ENCODE measurements at regions not wholly inside any gene's neighbourhood (a gene's known extent, or its start where the extent isn't known, plus 50 kb on each side); places are given as distances from the start of the nearest gene placed in this dataset.

- Histone ChIP-seq H3K27ac (ENCODE audit: low read depth in 1 of 2, low read length in 2 of 2) (no peak overlapping the region), H3K4me1 (ENCODE audit: control insufficient read depth in 1 of 2, insufficient read depth in 2 of 2, low read length in 2 of 2) (no peaks in the 10 kb centered on the region), H3K9me3 (ENCODE audit: control insufficient read depth, low read length) (no peaks in the 10 kb centered on the region), H3K36me3 (ENCODE audit: control insufficient read depth in 1 of 2, insufficient read depth in 2 of 2, low read length in 1 of 2) (peaks cover 0 to 4% of the 10 kb centered on the region in 2 donors), H3K4me3 (ENCODE audit: low read length in 2 of 2) (no peak overlapping the region), H3K27me3 (ENCODE audit: control insufficient read depth in 1 of 2, insufficient read depth in 2 of 2, low read length in 1 of 2) (no peaks in the 10 kb centered on the region)
- ATAC-seq (ENCODE audit: low FRiP score) (no peak), DNase-seq (no peak)
- intact Hi-C loops (cut with DNase I), result no loop called here
- WGBS, 2 donors, result 95 to 98% methylated on average over 5 of the region's 5 CpGs
Measured at GRCh38 chr2:217291259-217291658, 431.4 kb upstream of the TNP1 start.

- no peak overlapping the region for H3K27ac ChIP-seq (ENCODE audit: low read depth in 1 of 2, low read length in 2 of 2)
- DNase-seq (no peak), ATAC-seq (ENCODE audit: low FRiP score) (no peak)
- H3K36me3 ChIP-seq (ENCODE audit: control insufficient read depth in 1 of 2, insufficient read depth in 2 of 2, low read length in 1 of 2), result peaks cover 0 to 4% of the 10 kb centered on the region in 2 donors
- intact Hi-C loops (cut with DNase I), result no loop called here
- H3K9me3 ChIP-seq (ENCODE audit: control insufficient read depth, low read length), result no peaks in the 10 kb centered on the region
- no peaks in the 10 kb centered on the region for H3K27me3 ChIP-seq (ENCODE audit: control insufficient read depth in 1 of 2, insufficient read depth in 2 of 2, low read length in 1 of 2)
- H3K4me1 ChIP-seq (ENCODE audit: control insufficient read depth in 1 of 2, insufficient read depth in 2 of 2, low read length in 2 of 2), result no peaks in the 10 kb centered on the region
- H3K4me3 ChIP-seq (ENCODE audit: low read length in 2 of 2), result no peak overlapping the region
Measured at GRCh38 chr2:217290467-217290866, 430.6 kb upstream of the TNP1 start.

- WGBS, 2 donors, result 28 to 45% methylated on average over 2 of the region's 2 CpGs
- ATAC-seq (ENCODE audit: low FRiP score), result peak; percentile 37
- no peak overlapping the region for H3K27ac ChIP-seq (ENCODE audit: low read depth in 1 of 2, low read length in 2 of 2)
Measured at GRCh38 chr2:217289907-217290280, 430.0 kb upstream of the TNP1 start.

GRCh38 chr2:217289177-217289906 is 429.5 kb upstream of the TNP1 start:
- H3K4me1 ChIP-seq (ENCODE audit: control insufficient read depth in 1 of 2, insufficient read depth in 2 of 2, low read length in 2 of 2), result no peaks in the 10 kb centered on the region
- ATAC-seq (ENCODE audit: low FRiP score) (no peak), DNase-seq (no peak)
- H3K9me3 ChIP-seq (ENCODE audit: control insufficient read depth, low read length), result no peaks in the 10 kb centered on the region
- no peak overlapping the region for H3K27ac ChIP-seq (ENCODE audit: low read depth in 1 of 2, low read length in 2 of 2)
- peaks cover 0 to 4% of the 10 kb centered on the region in 2 donors for H3K36me3 ChIP-seq (ENCODE audit: control insufficient read depth in 1 of 2, insufficient read depth in 2 of 2, low read length in 1 of 2)
- intact Hi-C loops (cut with DNase I), result no loop called here
- 91 to 100% methylated on average over 2 of the region's 2 CpGs for WGBS, 2 donors
- no peaks in the 10 kb centered on the region for H3K27me3 ChIP-seq (ENCODE audit: control insufficient read depth in 1 of 2, insufficient read depth in 2 of 2, low read length in 1 of 2)
- no peak overlapping the region for H3K4me3 ChIP-seq (ENCODE audit: low read length in 2 of 2)

More at GRCh38 chr2:217289907-217290280, 430.0 kb upstream of the TNP1 start:
- DNase-seq, result no peak
- Histone ChIP-seq H3K27me3 (ENCODE audit: control insufficient read depth in 1 of 2, insufficient read depth in 2 of 2, low read length in 1 of 2) (no peaks in the 10 kb centered on the region), H3K4me3 (ENCODE audit: low read length in 2 of 2) (no peak overlapping the region), H3K9me3 (ENCODE audit: control insufficient read depth, low read length) (no peaks in the 10 kb centered on the region), H3K36me3 (ENCODE audit: control insufficient read depth in 1 of 2, insufficient read depth in 2 of 2, low read length in 1 of 2) (peaks cover 0 to 4% of the 10 kb centered on the region in 2 donors), H3K4me1 (ENCODE audit: control insufficient read depth in 1 of 2, insufficient read depth in 2 of 2, low read length in 2 of 2) (no peaks in the 10 kb centered on the region)
- intact Hi-C loops (cut with DNase I), result no loop called here

- ATAC-seq (ENCODE audit: low FRiP score) (no peak), DNase-seq (no peak)
- no peak overlapping the region for H3K27ac ChIP-seq (ENCODE audit: low read depth in 1 of 2, low read length in 2 of 2)
- WGBS, 2 donors, result 97 to 99% methylated on average over 3 of the region's 3 CpGs
- peaks cover 0 to 4% of the 10 kb centered on the region in 2 donors for H3K36me3 ChIP-seq (ENCODE audit: control insufficient read depth in 1 of 2, insufficient read depth in 2 of 2, low read length in 1 of 2)
- H3K27me3 ChIP-seq (ENCODE audit: control insufficient read depth in 1 of 2, insufficient read depth in 2 of 2, low read length in 1 of 2), result no peaks in the 10 kb centered on the region
- H3K9me3 ChIP-seq (ENCODE audit: control insufficient read depth, low read length), result no peaks in the 10 kb centered on the region
- H3K4me1 ChIP-seq (ENCODE audit: control insufficient read depth in 1 of 2, insufficient read depth in 2 of 2, low read length in 2 of 2), result no peaks in the 10 kb centered on the region
- intact Hi-C loops (cut with DNase I), result no loop called here
- no peak overlapping the region for H3K4me3 ChIP-seq (ENCODE audit: low read length in 2 of 2)
Measured at GRCh38 chr2:217288472-217289063, 428.7 kb upstream of the TNP1 start.

GRCh38 chr2:217286833-217287232 is 427.0 kb upstream of the TNP1 start:
- DNase-seq, result no peak
- no peaks in the 10 kb centered on the region for H3K27me3 ChIP-seq (ENCODE audit: control insufficient read depth in 1 of 2, insufficient read depth in 2 of 2, low read length in 1 of 2)
- H3K4me3 ChIP-seq (ENCODE audit: low read length in 2 of 2), result no peak overlapping the region
- no peak overlapping the region for H3K27ac ChIP-seq (ENCODE audit: low read depth in 1 of 2, low read length in 2 of 2)
- no peaks in the 10 kb centered on the region for H3K36me3 ChIP-seq (ENCODE audit: control insufficient read depth in 1 of 2, insufficient read depth in 2 of 2, low read length in 1 of 2)
- intact Hi-C loops (cut with DNase I), result no loop called here
- no peaks in the 10 kb centered on the region for H3K9me3 ChIP-seq (ENCODE audit: control insufficient read depth, low read length)
- no peak for ATAC-seq (ENCODE audit: low FRiP score)
- no peaks in the 10 kb centered on the region for H3K4me1 ChIP-seq (ENCODE audit: control insufficient read depth in 1 of 2, insufficient read depth in 2 of 2, low read length in 2 of 2)
- 97% methylated on average over 2 of the region's 2 CpGs for WGBS, 2 donors

GRCh38 chr2:217285926-217286325 is 426.1 kb upstream of the TNP1 start:
- intact Hi-C loops (cut with DNase I), result no loop called here
- 89 to 90% methylated on average over 4 of the region's 4 CpGs for WGBS, 2 donors
- Histone ChIP-seq H3K4me1 (ENCODE audit: control insufficient read depth in 1 of 2, insufficient read depth in 2 of 2, low read length in 2 of 2) (no peaks in the 10 kb centered on the region), H3K27me3 (ENCODE audit: control insufficient read depth in 1 of 2, insufficient read depth in 2 of 2, low read length in 1 of 2) (no peaks in the 10 kb centered on the region), H3K27ac (ENCODE audit: low read depth in 1 of 2, low read length in 2 of 2) (no peak overlapping the region), H3K9me3 (ENCODE audit: control insufficient read depth, low read length) (no peaks in the 10 kb centered on the region), H3K36me3 (ENCODE audit: control insufficient read depth in 1 of 2, insufficient read depth in 2 of 2, low read length in 1 of 2) (no peaks in the 10 kb centered on the region), H3K4me3 (ENCODE audit: low read length in 2 of 2) (no peak overlapping the region)
- ATAC-seq (ENCODE audit: low FRiP score), result no peak
- no peak for DNase-seq

- Histone ChIP-seq H3K36me3 (ENCODE audit: control insufficient read depth in 1 of 2, insufficient read depth in 2 of 2, low read length in 1 of 2) (no peaks in the 10 kb centered on the region), H3K4me1 (ENCODE audit: control insufficient read depth in 1 of 2, insufficient read depth in 2 of 2, low read length in 2 of 2) (peaks cover 2 to 3% of the 10 kb centered on the region in 2 donors), H3K9me3 (ENCODE audit: control insufficient read depth, low read length) (no peaks in the 10 kb centered on the region), H3K27ac (ENCODE audit: low read depth in 1 of 2, low read length in 2 of 2) (no peak overlapping the region), H3K27me3 (ENCODE audit: control insufficient read depth in 1 of 2, insufficient read depth in 2 of 2, low read length in 1 of 2) (no peaks in the 10 kb centered on the region), H3K4me3 (ENCODE audit: low read length in 2 of 2) (no peak overlapping the region)
- no peak for ATAC-seq (ENCODE audit: low FRiP score)
- intact Hi-C loops (cut with DNase I), result no loop called here
- no peak for DNase-seq
- 91 to 96% methylated on average over 6 of the region's 6 CpGs for WGBS, 2 donors
Measured at GRCh38 chr2:217283460-217283859, 423.6 kb upstream of the TNP1 start.

- DNase-seq, result no peak
- 7 to 12% methylated on average over 2 of the region's 2 CpGs for WGBS, 2 donors
Measured at GRCh38 chr2:217282531-217282930, 422.7 kb upstream of the TNP1 start.

More at GRCh38 chr2:217282531-217282930, 422.7 kb upstream of the TNP1 start:
- no peaks in the 10 kb centered on the region for H3K36me3 ChIP-seq (ENCODE audit: control insufficient read depth in 1 of 2, insufficient read depth in 2 of 2, low read length in 1 of 2)
- ATAC-seq (ENCODE audit: low FRiP score), result no peak
- no peaks in the 10 kb centered on the region for H3K9me3 ChIP-seq (ENCODE audit: control insufficient read depth, low read length)
- no peak overlapping the region for H3K27ac ChIP-seq (ENCODE audit: low read depth in 1 of 2, low read length in 2 of 2)
- intact Hi-C loops (cut with DNase I), result no loop called here
- no peaks in the 10 kb centered on the region for H3K27me3 ChIP-seq (ENCODE audit: control insufficient read depth in 1 of 2, insufficient read depth in 2 of 2, low read length in 1 of 2)
- H3K4me1 ChIP-seq (ENCODE audit: control insufficient read depth in 1 of 2, insufficient read depth in 2 of 2, low read length in 2 of 2), result peaks cover 2 to 3% of the 10 kb centered on the region in 2 donors
- no peak overlapping the region for H3K4me3 ChIP-seq (ENCODE audit: low read length in 2 of 2)

All from aorta (tissue), 5 donors.